ENCODE measurements at regions not wholly inside any gene's neighbourhood (a gene's known extent, or its start where the extent isn't known, plus 50 kb on each side); places are given as distances from the start of the nearest gene placed in this dataset.

DNA sequence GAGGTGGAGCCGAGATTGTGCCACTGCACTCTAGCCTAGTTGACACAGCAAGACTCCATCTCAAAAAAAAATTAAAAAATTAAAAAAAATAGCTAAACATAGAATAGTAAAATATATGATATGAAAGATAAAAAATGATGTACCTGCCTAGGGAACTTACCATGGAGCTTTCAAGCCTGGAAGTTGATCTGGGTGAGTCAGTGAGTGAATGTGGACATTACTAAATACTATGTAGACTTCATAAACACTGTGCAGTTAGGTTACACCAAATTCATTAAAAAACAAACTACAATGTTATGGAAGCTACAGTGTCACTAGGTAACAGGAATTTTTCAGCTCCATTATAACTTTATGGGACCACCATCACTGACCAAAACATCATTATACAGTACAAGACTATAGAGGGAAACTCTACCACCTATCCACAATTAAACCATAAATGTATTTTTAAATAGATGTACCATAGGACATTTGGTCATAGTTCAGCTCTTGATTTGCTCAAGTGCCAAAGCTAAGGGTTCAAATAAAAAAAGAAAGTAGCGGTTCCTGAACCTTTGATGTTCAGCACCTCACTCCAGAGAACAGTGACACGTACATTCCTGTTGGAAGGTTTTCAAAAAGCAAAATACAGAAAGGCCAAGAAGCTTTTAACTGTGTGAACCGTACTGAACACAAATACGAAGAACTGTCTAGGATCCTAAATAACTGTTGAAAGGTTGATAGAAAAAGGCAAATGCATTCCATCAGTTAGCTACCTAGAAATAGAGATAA lies 52.4 kb upstream of the SPDEF start:
- TF ChIP-seq BHLHE40 (IDR thresholded peaks at IDR 0.05; ENCODE audit: borderline replicate concordance) (no peak), SP1 (IDR thresholded peaks at IDR 0.05) (no peak), FOXK2 (IDR thresholded peaks at IDR 0.05) (no peak), ARNT (IDR thresholded peaks at IDR 0.05) (no peak), ZNF384 (IDR thresholded peaks at IDR 0.05) (no peak), SUZ12 (IDR thresholded peaks at IDR 0.05) (no peak)

Data from HEK293T (cell line).